Hepatic stellate cell (primary cell): ENCODE measurements at regions not wholly inside any gene's neighbourhood (a gene's known extent, or its start where the extent isn't known, plus 50 kb on each side); places are given as distances from the start of the nearest gene placed in this dataset.
"Not testable (repeated sequence)": the region's sequence is repeated elsewhere in the genome, so short reads cannot be mapped to it uniquely, and the experiment has no call there.

Source experiments
- DNase-seq: peaks from one replicate; pipeline ENCODE4 v3.0.0; 2011; ENCODE audit warnings: low spot score

- no peak for DNase-seq
These were observed 150.9 kb upstream of the JUN start for GRCh38 chr1:58934706-58935105.

GRCh38 chr1:58936973-58937372 is 153.1 kb upstream of the JUN start:
- DNase-seq: no peak

DNA sequence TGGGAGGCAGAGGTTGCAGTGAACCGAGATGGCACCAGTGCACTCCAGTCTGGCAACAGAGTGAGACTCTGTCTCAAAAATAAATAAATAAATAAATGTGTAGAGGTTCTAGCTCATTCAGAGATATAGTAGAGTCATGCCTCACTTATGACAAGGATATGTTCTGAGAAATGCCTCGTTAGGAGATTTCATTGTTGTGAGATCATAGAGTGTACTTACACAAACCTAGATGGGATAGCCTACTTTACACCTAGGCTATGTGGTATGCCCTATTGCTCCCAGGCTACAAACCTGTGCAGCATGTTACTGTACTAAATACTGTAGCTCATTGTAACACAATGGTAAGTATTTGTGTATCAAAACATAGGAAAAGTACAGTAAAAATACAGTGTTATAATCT is 155.3 kb upstream of the JUN start:
- no peak for DNase-seq

DNA sequence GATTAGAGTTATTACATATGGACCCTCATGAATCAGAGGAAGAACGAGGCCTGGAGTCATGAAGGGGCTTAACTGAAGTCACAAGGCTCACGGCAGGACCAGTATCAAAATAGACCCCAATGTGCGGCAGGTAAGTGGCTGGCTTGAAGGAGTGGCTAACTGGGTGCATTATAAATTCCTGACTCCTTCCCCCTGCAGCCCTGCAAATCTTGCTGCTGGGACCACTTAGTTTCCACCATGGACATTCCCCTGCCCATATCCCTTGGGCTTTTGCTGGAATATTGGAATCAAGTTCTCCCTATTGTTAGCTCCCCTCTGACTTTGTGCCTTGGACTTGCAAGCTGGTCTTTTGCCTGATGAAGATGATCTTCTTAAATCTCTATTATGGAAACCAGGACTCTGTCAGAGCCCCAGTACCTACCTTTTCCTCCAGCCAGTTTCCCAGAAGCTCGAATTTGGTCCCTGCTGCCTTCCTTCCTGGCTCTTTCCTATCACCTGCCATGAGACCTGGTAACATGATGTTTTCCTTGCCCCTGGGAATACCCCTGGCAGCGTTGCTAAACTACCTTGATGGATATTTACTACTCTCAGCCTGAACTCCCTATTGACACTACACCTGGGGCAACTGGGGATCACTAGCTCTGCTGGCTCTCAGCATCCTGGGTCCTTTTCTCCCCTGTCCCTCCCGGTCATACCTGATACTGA is 156.0 kb upstream of the JUN start:
- DNase-seq: no peak

DNA sequence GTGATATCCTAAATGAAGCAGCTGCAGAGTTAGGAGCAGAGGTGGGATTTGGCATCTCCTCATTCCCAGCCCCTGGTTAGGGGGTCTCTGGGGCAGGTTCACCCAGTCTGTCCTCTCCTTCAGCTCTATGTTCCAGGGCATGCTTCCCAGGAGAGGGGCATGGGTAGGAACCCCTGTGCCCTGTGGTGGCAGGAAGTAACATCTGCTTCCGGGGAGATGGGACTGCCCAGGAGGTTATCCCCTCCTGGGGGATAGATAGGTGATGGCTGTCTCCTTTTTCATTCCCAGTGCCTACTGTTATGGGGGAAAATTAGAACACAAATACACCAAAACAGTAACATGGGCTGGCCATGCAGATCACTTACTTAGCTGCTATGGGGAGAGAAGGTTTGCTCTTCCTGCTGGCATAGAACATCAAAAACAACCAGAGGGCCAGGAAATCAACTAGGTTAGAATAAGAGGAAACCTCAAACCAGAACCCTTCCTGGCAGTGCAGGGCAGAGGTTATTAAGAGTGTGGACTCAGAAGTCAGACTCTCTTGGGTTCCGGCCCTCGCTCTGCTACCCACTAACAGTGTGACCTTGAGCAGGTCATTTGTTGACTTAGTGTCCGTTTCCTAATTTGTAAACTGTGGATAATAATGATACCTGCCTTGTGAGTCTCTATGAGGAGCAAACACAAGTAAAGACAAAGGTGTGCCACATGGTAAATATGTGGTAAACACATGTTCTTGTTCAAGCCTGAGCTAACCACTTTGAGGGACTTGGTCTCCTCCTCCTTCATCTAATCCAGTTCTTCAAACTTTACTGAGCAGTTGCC is 157.8 kb upstream of the JUN start:
- no peak for DNase-seq

- DNase-seq: no peak
These were observed 158.9 kb upstream of the JUN start for GRCh38 chr1:58942759-58943191.

- DNase-seq: no peak
These were observed 159.9 kb upstream of the JUN start for GRCh38 chr1:58943776-58944175.

DNA sequence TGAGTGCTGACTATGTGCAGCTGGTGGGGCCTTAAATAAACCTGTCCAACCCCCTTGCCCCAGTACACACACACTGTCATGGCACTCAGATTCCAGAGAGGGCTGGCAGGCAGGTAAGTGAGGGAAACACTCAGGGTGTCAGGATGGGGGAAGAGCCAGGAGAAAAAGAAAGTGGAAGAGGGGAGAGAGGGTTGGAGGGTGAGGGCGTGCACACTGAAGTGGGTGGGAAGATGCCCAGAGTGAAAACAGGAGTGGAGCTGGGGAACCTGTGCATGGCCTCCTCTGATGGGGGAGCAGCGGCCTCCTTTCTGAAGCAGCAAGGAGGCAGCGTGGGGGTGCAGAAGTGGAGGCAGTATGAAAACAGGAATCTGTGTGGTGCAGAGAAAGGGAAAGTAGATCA is 160.6 kb upstream of the JUN start:
- DNase-seq: no peak

DNA sequence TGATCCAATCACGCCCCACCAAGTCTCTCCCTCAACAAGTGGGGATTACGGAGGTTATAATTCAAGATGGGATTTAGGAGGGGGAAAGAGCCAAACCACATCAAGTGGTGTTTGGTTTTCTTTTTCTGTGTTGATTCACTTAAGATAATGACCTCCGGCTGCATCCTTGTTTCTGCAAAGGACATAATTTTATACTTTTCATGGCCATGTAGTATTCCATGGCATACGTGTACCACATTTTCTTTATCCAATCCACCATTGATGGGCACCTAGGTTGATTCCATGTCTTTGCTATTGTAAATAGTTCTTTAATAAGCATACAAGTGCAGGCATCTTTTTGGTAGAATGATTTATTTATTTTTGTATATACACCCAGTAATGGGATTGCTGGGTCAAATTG is 162.5 kb upstream of the JUN start:
- no peak for DNase-seq

DNA sequence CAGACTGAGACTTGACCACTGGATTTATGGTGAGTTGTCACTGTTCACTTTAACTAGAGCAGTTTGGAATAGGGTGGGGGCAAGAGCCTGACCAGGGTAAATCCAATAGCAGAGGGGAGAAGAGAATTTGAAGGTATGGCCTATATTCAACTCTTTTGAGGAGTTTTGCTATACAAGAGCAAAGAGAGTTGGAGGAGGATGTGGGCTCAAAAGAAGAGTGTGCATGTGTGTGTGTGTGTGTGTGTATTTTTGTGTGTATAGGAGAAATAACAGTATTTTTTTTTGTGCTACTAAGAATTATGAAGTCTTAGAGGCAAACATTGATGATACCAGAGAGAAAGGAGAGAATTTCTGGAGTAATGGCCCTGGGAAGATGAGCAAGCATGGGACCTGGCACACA is 164.8 kb upstream of the JUN start:
- DNase-seq: no peak

DNA sequence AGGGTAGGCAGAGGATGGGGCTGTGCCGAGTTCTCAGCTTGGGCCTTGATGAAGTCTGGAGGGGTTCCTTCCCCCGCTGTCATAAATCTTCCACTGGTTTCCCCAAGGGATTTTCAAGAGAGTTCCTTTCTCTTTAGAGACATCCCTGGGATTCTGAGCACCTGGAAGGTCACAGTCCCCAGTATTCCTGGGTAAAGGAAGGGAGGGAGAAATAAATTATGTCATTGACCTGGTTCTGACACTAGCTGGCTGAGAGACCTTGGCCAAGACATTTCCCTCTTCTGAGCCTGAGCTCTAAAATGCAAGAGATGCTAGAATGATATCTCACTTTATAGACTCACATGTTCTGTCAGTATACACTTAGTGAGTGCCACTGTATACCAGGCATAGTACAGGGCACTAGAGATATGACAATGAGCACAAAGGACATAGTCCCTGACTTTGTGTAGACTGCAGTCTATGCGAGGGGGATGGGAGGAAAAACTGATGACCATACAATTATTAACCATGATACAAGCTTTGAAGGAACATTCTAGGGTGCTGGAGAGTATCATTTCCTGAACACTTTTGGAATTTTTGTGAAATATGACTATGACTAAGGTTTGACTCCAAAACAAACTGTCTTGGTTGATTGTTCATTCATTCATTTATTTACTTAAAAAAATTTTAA is 165.8 kb upstream of the JUN start:
- DNase-seq: no peak

GRCh38 chr1:58950897-58951296 is 167.1 kb upstream of the JUN start:
- no peak for DNase-seq

DNA sequence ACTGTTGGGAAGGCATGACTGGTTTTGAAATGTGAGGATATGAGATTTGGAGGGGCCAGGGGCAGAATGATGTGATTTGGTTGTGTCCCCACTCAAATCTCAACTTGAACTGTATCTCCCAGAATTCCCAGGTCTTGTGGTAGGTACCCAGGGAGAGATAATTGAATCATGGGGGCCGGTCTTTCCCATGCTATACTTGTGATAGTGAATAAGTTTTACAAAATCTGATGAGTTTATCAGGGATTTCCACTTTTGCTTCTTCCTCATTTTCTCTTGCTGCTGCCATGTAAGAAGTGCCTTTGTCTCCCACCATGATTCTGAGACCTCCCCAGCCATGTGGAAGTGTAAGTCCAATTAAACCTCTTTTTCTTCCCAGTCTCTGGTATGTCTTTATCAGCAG is 170.1 kb upstream of the JUN start:
- DNase-seq: not testable (repeated sequence)

DNA sequence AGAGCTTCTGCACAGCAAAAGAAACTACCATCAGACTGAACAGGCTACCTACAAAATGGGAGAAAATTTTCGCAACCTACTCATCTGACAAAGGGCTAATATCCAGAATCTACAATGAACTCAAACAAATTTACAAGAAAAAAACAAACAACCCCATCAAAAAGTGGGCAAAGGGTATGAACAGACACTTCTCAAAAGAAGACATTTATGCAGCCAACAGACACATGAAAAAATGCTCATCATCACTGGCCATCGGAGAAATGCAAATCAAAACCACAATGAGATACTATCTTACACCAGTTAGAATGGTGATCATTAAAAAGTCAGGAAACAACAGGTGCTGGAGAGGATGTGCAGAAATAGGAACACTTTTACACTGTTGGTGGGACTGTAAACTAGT is 179.4 kb upstream of the JUN start:
- DNase-seq: not testable (repeated sequence)

GRCh38 chr1:58964428-58964827 is 180.6 kb upstream of the JUN start:
- no peak for DNase-seq

DNA sequence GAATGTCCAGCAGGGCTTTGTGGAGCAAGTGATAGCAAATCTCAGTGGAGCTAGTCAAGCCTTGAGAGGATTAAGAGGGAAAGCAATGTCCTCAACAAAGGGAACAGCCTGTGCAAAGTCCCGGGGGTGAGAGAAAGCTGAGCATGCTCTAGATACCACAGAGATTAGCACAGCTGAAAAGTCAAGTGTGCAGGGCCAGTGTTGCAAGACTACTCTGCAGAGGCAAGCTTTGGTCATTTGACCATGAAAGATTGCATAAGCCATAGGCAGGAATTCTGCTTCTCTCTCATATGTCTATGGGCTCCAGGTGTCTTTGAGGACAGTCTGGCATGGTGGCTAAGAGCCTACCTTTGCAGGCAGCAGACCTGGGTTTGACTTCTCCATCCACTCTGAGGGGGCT is 181.0 kb upstream of the JUN start:
- no peak for DNase-seq

- no peak for DNase-seq
These were observed 182.5 kb upstream of the JUN start for GRCh38 chr1:58966103-58966916.

DNA sequence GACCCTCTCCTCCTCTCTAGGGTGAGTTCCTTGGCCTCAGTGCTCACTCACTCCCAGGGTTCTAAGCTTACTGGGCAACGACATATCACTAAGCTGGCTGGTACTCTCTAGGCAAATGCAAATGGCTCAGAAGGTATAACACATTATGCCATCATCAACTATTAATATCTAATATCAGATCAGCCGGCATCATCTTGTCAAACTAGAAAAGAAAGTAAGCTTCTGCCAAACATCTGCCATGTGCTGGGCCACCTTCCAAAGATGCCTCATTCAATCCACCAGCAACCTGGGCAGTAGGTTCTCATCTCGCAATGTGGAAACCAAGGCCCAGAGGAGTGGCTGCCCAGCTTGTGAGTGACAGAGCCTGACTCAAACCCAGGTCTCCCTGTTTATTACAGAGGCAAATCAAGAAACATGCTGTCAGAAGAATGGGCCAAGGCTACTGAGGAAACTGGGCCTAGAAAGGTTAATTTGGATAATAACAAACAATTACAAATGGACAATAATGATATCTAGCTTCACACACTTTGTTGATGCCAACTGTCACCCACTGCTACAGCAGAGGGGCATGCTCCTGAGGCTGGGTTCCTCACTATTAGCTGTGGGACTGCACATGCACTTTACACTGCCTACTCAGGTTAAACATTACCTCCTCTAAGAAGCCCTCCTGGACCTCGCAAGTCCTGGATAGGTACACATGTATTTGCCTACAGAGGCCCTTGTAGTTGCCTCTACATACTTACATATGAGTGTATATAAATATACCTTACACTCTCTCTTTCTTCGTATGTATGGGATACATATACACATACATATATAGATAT is 183.3 kb upstream of the JUN start:
- DNase-seq: no peak

DNA sequence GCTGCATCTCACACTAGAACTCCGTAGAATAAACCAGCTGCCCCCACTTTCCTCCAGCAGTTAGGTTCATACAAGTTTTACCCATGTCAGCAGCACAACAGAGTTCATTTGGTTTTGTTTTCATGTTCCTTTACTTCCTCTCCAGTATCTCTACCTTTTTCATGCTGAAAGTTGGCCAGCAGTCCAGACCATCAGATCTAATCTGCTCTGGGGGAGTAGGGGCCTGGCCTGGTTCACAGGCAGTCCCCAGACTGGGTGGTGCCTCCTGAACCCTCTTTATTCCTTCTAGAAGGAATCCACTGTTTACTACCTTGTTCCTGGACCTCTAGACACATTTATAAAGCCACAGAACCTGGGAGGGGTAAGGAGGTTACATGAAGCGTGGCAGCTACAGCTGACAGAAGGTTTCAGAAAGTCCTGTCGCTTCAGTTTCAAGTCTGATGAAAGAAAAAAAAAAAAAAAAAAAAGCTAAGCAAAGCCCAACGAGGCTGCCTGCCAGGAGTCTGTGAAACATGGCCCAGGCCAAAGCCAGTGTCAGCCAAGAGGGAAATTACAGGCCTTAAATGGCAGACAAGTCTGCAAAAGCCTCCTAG is 184.6 kb upstream of the JUN start:
- DNase-seq: no peak

- not testable (repeated sequence) for DNase-seq
These were observed 185.3 kb upstream of the JUN start for GRCh38 chr1:58969176-58969575.

DNA sequence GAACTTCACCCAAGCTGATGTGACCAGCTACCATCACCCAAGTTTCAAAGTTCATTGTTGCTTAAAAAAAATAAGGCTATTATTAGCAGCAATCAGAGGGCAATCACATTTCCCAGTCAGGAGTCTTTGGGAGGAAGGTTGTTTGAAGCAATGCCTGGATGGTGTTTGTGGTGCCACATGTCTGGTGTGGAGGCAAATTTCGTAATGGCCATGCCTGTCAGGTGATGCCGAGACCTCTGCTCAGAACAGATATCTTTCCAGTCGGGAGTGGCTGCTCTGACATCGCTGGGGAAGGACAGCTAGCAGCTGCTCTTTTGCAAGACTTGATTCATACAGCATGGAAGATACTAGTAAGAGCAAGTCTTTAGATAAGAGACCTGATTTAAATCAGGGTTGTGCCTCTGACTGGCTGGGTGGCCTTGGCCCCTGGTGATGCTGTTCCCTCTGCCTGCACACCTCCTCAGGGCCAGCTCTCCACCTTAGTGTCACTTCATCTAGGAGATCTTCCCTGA is 187.8 kb upstream of the JUN start:
- no peak for DNase-seq
